ENCODE measurements at regions not wholly inside any gene's neighbourhood (a gene's known extent, or its start where the extent isn't known, plus 50 kb on each side); places are given as distances from the start of the nearest gene placed in this dataset.
A peak's percentile ranks its signal among the peaks of the same experiment; 100 is the strongest.

GRCh38 chr2:20539776-20540586 is 93.1 kb downstream of the RHOB start (continued):
- TF ChIP-seq ZBTB7A (IDR thresholded peaks at IDR 0.05; ENCODE audit: borderline replicate concordance, control insufficient read depth, low read depth, low read length) (peak; percentile 79; the same call in 1 of the 2 replicates), MGA (IDR thresholded peaks at IDR 0.05) (peak; percentile 61), C11orf30 (IDR thresholded peaks at IDR 0.05; ENCODE audit: low read depth) (0 out of 2 replicates have a peak, but pooled peaks have one; percentile 38), FIP1L1 (IDR thresholded peaks at IDR 0.05; ENCODE audit: low read depth, low read length, poor library complexity, severe bottlenecking) (no peak)
- TF ChIP-seq, protein P1, sequence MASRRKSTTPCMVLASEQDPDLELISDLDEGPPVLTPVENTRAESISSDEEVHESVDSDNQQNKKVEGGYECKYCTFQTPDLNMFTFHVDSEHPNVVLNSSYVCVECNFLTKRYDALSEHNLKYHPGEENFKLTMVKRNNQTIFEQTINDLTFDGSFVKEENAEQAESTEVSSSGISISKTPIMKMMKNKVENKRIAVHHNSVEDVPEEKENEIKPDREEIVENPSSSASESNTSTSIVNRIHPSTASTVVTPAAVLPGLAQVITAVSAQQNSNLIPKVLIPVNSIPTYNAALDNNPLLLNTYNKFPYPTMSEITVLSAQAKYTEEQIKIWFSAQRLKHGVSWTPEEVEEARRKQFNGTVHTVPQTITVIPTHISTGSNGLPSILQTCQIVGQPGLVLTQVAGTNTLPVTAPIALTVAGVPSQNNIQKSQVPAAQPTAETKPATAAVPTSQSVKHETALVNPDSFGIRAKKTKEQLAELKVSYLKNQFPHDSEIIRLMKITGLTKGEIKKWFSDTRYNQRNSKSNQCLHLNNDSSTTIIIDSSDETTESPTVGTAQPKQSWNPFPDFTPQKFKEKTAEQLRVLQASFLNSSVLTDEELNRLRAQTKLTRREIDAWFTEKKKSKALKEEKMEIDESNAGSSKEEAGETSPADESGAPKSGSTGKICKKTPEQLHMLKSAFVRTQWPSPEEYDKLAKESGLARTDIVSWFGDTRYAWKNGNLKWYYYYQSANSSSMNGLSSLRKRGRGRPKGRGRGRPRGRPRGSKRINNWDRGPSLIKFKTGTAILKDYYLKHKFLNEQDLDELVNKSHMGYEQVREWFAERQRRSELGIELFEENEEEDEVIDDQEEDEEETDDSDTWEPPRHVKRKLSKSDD (conservative IDR thresholded peaks at IDR 0.05; ENCODE audit: low read length) = no peak
- TF ChIP-seq, protein P2, sequence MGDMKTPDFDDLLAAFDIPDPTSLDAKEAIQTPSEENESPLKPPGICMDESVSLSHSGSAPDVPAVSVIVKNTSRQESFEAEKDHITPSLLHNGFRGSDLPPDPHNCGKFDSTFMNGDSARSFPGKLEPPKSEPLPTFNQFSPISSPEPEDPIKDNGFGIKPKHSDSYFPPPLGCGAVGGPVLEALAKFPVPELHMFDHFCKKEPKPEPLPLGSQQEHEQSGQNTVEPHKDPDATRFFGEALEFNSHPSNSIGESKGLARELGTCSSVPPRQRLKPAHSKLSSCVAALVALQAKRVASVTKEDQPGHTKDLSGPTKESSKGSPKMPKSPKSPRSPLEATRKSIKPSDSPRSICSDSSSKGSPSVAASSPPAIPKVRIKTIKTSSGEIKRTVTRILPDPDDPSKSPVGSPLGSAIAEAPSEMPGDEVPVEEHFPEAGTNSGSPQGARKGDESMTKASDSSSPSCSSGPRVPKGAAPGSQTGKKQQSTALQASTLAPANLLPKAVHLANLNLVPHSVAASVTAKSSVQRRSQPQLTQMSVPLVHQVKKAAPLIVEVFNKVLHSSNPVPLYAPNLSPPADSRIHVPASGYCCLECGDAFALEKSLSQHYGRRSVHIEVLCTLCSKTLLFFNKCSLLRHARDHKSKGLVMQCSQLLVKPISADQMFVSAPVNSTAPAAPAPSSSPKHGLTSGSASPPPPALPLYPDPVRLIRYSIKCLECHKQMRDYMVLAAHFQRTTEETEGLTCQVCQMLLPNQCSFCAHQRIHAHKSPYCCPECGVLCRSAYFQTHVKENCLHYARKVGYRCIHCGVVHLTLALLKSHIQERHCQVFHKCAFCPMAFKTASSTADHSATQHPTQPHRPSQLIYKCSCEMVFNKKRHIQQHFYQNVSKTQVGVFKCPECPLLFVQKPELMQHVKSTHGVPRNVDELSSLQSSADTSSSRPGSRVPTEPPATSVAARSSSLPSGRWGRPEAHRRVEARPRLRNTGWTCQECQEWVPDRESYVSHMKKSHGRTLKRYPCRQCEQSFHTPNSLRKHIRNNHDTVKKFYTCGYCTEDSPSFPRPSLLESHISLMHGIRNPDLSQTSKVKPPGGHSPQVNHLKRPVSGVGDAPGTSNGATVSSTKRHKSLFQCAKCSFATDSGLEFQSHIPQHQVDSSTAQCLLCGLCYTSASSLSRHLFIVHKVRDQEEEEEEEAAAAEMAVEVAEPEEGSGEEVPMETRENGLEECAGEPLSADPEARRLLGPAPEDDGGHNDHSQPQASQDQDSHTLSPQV (IDR thresholded peaks at IDR 0.05) = peak; percentile 79; the same call in 1 of the 2 replicates
